Ishikawa (cell line): ENCODE measurements at regions not wholly inside any gene's neighbourhood (a gene's known extent, or its start where the extent isn't known, plus 50 kb on each side); places are given as distances from the start of the nearest gene placed in this dataset.

ENCODE experiments used
- CREB1 ChIP-seq: IDR thresholded peaks from 2 replicates; pipeline ENCODE4 v1.6.1; 2012; ENCODE audit warnings: low read depth
- EP300 ChIP-seq: IDR thresholded peaks from 2 replicates; pipeline ENCODE4 v1.6.1; 2012; ENCODE audit warnings: borderline replicate concordance
- FOXM1 ChIP-seq: IDR thresholded peaks from 2 replicates; pipeline ENCODE4 v1.6.1; 2012; ENCODE audit warnings: low read depth, borderline replicate concordance
- MAX ChIP-seq: IDR thresholded peaks from 2 replicates; pipeline ENCODE4 v1.6.1; 2012
- RAD21 ChIP-seq: IDR thresholded peaks from 2 replicates; pipeline ENCODE4 v1.6.1; 2012; ENCODE audit warnings: low read depth
- TAF1 ChIP-seq: IDR thresholded peaks from 2 replicates; pipeline ENCODE4 v1.6.1; 2012; ENCODE audit warnings: low read depth, mild to moderate bottlenecking
- TCF12 ChIP-seq: IDR thresholded peaks from 2 replicates; pipeline ENCODE4 v1.6.1; 2012; ENCODE audit warnings: low read depth
- TEAD4 ChIP-seq: IDR thresholded peaks from 2 replicates; pipeline ENCODE4 v1.6.1; 2012
- USF1 ChIP-seq: IDR thresholded peaks from 2 replicates; pipeline ENCODE4 v1.6.1; 2012
- YY1 ChIP-seq: IDR thresholded peaks from 2 replicates; pipeline ENCODE4 v1.6.1; 2012; ENCODE audit warnings: low read depth
- ZBTB7A ChIP-seq: IDR thresholded peaks from 2 replicates; pipeline ENCODE4 v1.6.1; 2012; ENCODE audit warnings: low read depth
- TF ChIP-seq, protein P1 (sequence below): IDR thresholded peaks from 2 replicates; pipeline ENCODE4 v1.6.1; 2012; ENCODE audit warnings: low read depth, mild to moderate bottlenecking

DNA sequence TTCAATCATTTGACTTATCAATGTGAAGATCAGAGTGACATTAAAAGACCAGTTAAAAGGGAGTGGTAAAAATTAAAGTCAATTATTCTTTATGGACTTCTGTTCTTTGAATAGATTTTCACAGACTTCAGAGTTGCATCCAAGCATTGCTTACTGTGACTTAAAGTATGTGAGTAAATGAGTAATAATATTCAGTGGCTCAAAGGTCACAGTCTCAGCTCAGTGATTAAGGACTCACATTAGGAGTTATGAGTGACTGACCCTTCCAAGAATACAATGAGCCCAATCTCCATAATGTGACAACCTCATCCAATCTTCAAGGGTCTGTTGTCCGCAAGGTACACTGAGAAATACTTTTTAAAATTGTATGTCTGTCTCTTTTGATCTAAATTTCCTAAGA lies 811.2 kb downstream of the BRINP1 start:
- TF ChIP-seq TAF1 (no peak), EP300 (no peak), MAX (no peak), TCF12 (no peak), RAD21 (no peak), TEAD4 (no peak), YY1 (no peak), CREB1 (no peak), FOXM1 (no peak), USF1 (no peak), ZBTB7A (no peak)
- TF ChIP-seq, protein P1, sequence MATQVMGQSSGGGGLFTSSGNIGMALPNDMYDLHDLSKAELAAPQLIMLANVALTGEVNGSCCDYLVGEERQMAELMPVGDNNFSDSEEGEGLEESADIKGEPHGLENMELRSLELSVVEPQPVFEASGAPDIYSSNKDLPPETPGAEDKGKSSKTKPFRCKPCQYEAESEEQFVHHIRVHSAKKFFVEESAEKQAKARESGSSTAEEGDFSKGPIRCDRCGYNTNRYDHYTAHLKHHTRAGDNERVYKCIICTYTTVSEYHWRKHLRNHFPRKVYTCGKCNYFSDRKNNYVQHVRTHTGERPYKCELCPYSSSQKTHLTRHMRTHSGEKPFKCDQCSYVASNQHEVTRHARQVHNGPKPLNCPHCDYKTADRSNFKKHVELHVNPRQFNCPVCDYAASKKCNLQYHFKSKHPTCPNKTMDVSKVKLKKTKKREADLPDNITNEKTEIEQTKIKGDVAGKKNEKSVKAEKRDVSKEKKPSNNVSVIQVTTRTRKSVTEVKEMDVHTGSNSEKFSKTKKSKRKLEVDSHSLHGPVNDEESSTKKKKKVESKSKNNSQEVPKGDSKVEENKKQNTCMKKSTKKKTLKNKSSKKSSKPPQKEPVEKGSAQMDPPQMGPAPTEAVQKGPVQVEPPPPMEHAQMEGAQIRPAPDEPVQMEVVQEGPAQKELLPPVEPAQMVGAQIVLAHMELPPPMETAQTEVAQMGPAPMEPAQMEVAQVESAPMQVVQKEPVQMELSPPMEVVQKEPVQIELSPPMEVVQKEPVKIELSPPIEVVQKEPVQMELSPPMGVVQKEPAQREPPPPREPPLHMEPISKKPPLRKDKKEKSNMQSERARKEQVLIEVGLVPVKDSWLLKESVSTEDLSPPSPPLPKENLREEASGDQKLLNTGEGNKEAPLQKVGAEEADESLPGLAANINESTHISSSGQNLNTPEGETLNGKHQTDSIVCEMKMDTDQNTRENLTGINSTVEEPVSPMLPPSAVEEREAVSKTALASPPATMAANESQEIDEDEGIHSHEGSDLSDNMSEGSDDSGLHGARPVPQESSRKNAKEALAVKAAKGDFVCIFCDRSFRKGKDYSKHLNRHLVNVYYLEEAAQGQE = no peak
